ENCODE measurements at regions not wholly inside any gene's neighbourhood (a gene's known extent, or its start where the extent isn't known, plus 50 kb on each side); places are given as distances from the start of the nearest gene placed in this dataset.

DNA sequence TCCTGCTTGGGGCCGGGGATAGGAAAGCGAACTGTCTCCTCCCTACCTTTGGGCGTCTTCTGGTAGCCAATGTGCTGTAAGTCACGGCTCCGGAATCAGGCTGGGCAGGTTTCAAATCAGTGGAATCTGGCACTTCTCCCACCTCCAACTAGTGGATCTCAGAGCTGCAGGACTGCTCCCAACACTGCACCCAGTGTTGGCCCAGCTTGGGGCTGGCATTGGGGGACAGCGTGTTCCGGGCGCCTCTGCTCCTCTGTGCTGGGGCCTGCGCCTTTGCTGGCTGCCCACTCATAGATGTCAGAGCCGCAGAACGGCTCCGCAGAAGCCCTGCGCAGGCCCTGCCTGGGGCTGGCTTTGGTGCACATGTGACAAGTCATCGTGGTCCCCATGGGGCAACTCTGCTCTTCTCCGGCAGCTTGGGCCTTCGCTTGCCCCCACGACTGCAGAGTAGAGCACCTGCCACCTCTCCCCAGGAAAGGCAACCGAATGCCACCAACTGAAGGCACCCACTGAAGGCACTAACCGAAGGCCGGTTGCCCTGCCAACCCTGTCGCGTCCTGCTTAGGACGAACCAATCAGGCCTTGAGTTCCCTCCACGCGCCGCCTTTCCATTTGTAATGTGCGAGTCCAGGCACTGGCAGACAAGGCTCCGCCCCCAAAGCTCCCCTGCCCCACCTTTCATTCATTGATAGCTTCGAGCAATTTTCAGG lies 85.5 kb upstream of the ABI1 start:
- TF ChIP-seq CTCF (IDR thresholded peaks at IDR 0.05; ENCODE audit: low read depth, low read length, poor library complexity, severe bottlenecking) (no peak), EZH2phosphoT487 (IDR thresholded peaks at IDR 0.05; ENCODE audit: borderline replicate concordance, low read length) (no peak)
